GM18861 (cell line): ENCODE measurements at regions not wholly inside any gene's neighbourhood (a gene's known extent, or its start where the extent isn't known, plus 50 kb on each side); places are given as distances from the start of the nearest gene placed in this dataset.

ENCODE experiments used
- ATAC-seq: cut with Tn5 transposase; IDR thresholded peaks from one replicate; pipeline ENCODE4 v1.9.1; 2021; ENCODE audit not compliant: unreplicated experiment

DNA sequence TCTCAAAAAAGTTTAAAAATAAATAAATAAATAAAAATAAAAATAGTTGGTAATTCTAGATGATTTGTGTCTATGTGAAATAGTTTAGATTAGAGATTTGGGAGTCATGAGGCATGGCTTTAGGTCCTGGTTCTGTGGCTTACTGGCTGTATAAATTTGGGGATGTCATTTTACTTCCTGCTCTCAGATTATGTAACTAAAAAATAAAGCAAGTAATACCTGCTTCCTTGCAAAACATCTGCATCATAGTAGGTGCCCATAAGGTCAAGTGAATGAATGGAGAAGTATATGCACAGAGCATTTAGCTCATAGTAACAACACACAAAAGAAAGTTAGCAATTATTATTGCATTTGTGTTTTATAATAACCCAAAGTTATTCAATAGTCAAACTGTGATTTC lies 287.7 kb upstream of the TLE4 start:
- ATAC-seq, result no peak

DNA sequence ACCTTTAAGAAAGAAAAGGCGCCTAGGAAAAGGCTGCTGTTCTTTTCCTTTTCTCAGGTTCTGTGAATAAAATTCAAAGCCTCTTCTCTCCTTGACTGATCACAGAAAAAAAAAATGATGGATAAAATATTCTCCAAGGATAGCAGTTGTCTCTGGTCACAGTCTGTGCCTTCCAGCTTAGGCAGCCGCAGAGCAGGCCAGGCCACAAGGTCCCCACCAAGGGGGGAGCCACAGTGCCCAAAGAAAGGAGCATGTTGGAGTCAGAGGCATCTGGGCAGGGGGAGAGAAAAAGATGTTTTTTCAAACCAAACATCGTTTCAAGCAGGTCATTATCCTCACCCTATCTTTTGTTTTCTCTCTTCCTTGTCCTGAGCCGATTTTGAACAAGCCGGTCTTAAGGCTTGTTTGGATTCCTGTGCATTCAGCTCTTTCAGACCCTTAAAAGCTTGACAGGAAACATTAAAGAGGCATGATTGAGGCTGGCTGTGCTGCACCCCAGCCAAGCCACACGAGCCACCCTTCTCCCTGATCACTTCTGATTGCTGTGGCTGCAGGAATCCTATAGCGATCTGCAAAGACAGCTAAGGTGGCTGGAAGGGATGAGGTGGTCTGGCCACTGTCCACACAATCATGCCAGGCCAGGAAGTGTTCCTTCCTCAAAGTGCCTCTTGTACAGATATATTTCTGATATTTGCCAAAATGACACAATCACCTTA lies 284.6 kb upstream of the TLE4 start:
- ATAC-seq, result no peak

DNA sequence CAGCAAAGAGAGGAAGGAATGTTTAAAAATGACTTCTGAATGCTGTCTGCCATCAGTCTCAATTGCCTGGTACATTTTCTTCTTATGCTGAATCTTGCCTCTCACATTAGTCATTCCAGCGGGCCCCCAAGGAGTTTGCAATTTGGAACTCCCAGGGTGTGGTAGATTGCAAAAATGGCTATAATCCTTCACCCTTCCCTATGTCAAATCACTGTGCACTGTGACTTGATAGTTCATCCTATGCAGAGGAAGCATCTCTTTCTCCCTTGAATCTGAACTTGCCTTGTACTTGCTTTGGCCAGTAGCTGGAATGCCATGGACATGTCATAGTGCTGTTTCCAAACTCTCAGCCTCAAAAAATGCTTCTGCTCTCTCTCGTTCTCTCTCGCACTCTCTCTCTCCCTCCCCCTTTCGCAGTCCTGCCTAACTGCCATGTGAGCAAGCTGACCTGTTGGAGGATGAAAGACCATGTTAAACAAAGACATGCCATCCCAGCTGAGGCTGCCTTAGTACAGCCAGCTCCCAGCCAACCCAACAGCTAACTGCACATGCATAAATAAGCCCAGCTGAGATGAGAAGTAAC lies 284.0 kb upstream of the TLE4 start:
- ATAC-seq, result no peak

DNA sequence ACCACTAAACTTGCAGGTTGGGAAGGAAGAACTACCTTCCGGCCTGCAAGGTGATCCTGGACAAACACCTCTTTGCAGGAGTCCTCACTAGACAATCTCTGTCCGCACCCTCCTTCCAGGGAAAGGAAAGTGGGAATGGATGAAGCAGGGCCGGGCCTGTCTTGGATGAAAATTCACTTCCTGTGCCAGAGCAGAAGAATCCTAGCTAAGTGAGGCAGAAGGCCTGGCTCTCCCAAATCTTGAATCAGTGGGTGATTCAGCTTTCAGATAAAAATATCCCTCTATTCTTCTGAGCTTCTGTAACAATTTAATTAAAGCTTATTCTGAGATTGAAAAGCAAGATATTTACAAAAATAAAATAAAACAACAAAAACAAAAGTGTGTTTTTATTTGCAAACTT lies 281.9 kb upstream of the TLE4 start:
- no peak for ATAC-seq

DNA sequence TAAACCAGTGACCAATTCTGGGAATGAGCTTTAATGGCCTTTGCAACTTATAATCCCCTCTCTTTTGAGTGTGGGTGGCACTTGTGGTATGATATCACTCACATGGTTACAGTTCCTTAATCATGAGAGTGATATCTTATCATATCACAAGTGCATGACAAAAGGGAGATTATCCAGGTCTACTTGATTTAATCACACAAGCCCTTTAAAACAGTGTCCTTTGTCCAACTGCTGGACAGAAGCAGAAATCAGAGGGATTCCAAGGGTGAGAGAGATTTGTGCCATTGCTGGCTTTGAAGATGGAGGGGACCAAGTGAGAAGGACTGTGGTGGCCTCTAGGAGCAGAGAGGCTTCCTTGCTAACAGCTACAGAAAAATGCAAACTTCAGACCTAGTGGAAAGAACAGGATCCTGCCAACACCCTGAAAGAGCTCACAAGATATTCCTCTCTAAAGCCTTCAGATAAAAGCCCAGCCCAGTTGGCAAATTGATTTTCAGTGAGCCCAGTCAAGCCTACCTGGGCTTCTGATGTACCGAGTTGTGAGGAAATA lies 279.0 kb upstream of the TLE4 start:
- no peak for ATAC-seq

DNA sequence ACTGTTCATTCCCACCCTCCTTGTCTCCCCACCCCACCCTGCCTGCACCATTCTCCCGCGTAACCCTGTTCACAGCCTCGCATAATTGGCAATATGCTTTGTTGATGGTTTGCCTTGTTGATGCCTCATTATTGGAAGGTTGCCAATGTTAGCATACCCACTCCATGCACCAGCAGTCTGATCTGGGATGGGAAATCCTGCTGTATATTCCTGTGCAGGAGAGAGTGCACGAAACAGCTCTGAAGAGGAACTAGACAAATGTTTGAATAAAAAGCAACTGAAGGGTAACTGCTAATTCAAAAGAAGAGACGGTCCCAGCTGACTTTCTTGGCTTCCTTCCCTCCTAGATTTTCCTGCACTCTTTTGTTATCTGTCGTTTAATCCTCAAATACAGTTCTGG lies 271.7 kb upstream of the TLE4 start:
- ATAC-seq, result no peak

DNA sequence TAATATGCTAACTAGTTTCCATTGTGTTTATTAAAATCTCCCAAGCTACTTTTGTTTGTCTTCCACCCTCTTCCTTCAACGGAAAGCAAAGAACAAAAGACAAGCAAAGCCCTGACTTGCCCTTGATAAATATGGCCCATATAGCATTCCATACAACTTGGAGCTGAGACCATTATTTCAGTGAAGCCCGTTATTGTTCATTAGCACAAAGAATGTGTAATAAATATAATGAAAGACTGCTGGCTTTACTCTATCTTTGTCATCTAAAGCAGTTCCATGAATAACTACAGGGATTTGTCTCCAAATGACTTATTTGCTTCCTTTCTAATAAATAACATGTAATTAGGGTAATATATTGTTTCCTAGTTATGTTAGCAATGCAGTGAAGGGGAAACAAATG lies 270.7 kb upstream of the TLE4 start:
- ATAC-seq, result no peak

DNA sequence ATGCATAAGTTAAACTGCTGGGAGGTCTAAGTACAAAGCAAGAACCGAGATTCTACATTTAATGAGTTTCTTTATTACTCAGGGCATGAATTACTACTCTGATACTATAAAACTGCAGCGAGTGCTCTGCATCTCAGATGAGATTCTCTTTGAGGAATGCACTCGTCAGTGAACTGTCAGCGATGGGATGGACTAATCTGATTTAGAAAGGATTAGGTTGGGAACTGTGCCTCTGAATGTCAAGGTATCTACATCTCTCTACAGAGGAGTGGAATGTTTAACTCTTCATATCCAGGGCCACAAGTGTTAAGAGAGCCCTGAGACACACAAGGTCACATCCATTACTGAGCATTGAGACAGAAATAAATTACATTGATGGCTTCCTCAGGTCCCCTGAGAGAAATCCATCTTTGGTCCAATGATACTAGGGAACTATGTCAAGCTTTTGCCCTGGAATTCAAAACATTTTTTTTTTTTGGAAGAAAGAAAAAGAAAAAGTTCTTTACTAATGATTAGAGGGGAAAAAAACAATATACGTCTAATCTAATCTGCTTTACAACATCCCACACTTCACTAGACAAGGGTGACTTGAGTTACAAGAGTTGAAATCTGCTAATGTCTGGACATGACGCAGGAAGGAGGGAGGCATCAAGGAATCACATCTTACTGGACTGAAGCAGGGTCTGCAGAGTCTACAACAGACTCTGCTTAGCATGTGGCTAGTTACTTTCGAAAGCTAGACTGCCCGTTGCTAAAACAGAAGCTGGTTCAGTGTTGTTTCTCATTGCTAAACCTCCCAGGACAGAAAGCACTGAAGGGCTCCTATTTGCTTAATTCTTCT lies 270.0 kb upstream of the TLE4 start:
- no peak for ATAC-seq

DNA sequence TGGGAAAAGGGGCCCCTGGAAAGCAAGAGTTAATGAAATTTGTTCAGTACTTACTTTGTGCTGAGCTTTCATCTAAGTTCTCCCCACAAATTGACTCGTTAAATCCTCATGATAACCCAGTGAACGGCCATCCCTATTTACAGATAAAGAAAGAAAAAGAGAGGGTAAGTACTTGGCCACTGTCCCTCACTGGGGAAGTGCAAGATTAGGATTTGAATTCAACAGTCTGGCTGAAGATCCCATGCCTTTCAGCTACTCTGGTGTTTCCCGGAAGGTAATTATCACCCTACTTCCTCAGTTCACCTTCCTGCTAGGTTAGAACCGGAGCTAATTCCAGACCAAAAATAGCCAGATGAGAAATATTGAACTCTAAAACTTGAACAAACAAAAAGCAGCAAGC lies 269.2 kb upstream of the TLE4 start:
- no peak for ATAC-seq

DNA sequence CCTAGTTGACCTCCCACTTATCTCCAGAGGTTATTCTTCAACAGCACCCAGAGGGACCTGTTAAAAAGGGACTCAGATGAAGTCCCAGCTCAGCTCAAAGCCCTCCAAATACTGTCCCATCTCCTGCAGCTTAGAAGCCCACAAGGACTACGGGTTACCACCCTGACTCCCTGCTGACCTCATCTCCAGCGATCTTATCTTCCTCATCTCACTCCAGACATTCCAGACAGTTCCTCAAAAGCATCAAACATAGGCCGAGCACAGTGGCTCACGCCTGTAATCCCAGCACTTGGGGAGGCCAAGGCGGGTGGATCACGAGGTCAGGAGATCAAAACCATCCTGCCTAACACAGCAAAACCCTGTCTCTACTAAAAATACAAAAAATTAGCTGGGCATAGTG lies 263.8 kb upstream of the TLE4 start:
- ATAC-seq, result no peak

DNA sequence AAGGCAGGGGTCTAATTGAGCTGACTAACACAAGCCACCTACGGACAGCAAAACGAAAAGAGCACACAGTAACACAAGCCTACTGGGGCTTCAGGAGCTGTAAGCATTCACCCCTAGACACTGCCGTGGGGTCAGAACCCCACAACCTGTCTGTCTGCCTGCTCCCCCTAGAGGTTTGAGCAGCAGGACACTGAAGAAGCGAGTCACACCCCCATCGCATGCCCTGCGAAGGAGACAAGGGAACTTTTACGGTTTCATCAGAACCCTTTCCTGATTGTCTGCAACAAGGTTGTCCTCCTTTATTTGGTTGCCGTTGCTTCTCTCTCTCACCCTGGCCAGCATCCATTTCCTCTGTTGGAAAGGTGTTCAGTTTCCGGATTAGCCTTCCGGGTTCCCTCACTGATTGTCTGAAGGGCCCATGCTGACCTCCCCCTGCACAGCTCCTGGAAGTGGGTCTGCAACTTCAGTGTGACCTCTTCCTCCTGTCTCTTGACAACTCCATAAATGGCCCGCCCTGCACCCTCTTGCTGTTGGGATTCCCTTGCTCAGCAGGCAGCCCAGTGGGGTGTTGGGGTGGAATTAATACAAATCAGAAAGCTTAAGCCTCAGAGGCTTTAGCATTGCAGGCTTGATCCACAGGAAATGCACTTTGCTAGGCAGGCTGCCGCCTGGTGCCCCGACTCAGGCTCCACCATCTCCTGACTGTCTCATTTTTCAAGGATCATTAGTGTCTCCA lies 258.9 kb upstream of the TLE4 start:
- ATAC-seq, result no peak

DNA sequence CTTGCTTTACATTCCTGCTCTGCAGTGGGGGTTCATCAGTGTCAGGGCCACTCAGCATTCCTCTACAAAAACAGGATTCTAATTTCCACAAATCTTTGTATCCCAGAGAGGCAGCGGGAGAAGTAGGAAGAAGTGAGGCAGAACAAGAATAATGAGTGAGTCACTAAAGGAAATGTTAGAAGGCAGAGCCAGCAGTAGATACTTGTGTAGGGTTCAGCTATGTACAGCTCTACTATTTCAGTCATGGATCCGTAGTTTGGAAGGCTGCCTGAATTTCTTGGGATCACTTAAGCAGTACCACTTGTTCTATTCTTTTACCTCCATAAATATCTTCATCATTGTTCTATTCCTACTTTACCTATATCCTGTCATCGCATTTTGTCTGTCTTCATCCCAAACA lies 246.3 kb upstream of the TLE4 start:
- no peak for ATAC-seq

DNA sequence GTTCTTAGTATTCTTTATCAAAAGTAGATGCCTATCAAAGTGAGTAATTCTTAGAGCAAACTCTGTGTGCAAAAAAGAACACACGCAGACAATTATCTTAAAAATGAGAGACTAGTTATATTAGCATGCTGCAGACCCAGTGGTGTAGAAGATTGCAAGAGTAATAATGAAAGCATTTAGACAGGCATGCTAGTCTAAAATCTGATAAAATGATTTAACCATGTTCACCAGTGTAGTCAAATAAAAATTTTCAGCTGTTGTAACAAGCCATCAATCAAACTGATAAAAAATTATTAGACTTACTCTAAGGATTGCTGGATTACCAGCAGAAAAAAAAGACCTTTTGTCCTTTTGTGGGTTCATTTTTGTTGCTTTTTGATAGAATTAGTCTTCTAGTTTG lies 241.9 kb upstream of the TLE4 start:
- no peak for ATAC-seq

DNA sequence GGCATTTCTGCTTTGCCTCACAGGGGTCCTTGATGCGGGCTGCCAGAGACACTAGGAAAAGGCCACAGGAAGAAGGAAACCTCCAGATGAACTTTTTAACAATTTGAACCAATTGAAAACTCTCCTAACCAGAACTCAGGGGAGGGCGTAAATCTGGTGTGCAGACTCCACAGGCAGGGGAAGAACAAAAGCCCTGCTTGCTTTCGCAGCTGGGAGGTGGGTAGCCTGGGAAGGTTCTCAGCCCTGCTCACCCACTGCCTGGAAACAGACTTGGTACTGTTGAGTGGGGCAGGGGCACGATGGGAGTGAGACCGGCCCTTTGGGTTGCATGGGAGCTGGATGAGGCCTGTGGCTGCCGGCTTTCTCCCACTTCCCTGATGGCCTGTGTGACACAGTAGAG lies 237.8 kb upstream of the TLE4 start:
- ATAC-seq, result no peak

DNA sequence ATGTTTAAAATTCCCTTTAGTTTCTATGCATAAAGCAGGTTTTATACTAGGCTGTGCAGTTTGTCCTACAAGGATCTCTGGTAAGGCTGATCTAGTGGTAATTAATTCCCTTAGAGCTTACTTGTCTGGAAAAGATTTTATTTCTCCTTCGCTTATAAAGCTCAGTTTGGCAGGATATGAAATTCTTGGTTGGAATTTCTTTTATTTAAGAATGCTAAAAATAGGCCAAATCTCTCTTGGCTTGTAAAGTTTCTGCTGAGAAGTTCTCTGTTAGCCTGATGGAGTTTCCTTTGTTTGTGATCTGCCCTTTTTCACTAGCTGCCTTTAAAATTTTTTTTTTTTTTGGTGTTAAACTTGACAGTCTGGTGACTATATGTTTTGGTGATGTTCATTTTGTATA lies 237.1 kb upstream of the TLE4 start:
- no peak for ATAC-seq

DNA sequence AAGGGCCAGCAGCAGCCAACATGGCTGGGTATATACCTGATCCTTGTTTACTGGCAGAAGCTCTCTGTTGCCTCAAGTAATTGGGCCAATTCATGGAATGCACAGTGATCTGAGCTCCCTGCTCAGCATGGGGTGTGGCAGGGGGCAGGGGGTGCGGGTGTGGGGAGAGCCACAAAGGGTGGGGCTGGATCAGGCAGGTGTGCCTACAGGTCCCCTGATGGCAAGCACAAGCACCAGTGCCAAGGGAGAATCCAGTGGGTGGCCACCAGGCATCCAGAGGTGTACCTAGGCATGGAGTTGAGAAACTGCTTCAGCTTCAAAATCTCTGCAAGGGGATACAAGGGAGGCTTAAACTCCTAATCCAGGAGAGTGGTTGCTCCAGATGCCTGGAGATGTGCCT lies 235.8 kb upstream of the TLE4 start:
- ATAC-seq, result no peak

DNA sequence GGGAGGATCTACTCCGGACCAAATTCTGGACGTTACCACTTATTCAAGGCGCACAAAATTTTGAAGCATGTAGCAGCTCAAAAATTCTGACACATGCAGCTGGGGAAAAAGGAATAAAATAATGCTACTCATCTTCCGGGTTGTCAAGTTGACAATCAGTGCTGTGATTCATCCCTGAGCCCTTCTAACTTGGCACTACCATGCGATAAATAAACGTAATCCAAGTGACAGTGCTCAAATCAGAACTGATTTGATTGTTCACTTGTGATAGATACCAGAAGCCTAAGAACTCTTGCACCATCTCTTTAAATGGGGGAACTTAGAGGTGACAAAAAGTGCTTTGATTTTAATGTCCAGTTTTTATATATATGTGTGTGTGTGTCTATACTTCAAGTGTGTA lies 230.2 kb upstream of the TLE4 start:
- ATAC-seq, result no peak

DNA sequence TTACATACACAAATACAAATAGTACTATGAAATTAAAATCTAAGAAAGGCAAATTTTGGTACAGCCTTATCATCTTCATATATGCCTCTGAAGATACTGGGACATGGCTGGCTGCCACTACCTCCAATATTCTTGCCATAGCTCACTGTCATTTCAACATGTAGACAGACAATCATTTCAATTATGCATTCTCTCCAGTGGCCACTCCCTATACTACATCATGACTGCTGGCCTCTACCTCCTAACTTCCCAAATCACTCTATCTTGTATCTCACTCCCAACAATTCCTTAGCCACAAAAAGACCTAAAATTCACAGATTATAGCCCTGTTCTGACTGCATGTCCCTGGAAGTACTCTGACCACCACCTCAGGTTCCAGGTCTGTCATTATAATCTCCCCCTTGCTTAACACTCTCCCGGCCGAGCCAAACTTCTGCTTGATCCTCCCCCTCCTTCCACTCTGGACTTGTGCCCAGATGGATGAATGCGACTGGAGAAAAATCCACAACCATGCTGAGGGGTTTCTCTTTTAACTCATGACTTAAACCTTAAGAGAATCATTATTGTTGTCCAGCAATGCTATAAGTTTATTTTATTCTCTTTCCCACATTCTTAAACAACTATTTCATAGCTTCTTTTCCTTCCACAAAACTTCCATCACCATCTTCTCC lies 225.3 kb upstream of the TLE4 start:
- no peak for ATAC-seq

DNA sequence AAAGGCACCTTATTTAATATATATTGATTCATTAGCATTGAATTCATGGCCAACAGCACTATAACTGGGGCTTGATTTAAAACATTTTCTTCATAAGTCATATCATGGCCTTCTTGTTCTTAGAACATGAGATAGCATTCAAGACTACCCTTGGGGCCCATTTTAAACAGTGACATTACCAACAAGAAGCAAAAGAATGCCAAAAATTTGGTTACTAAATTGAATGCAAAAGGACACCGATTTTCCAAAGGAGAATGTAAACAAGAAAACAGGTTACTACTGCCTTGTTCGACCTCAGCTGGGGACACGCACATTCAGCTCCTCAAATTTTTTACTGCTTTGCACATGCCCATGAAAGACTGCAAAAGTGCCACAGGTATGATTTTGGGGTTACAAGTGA lies 219.4 kb upstream of the TLE4 start:
- ATAC-seq, result no peak

DNA sequence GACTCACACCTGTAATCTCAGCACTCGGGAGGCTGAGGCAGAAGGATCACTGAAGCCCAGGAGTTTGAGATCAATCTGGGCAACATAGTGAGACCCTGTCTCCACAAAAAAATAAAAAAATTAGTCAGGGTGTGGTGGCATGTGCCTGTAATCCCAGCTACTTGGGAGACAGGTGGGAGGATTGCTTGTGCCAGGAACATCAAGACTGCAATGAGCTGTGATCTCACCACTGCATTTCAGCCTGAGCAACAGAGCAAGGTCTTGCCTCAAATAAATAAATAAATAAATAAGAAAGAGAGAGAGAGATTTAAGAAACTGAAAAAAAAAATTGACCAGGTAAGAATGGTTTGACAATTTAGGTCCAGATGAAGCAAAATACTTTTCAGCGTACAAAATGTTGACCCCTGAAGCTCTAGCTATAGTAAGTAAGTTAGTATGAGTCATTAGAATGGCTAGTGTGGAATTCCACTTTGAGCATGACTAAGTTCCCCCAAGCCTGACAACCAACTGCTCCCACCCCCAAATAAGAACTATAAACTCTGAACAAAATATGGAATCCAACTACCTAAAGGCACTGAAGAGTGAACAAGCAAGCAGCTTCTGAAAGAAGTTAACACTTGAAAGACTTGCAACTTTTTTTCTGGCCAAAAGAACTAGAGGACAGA lies 217.8 kb upstream of the TLE4 start:
- no peak for ATAC-seq
